Hepatocyte (in vitro differentiated cells): ENCODE measurements at regions not wholly inside any gene's neighbourhood (a gene's known extent, or its start where the extent isn't known, plus 50 kb on each side); places are given as distances from the start of the nearest gene placed in this dataset.

Experiments used
- CTCF ChIP-seq: fragments of 200-600 bp; sonication (generic); IDR thresholded peaks from 2 replicates; pipeline ENCODE4 v1.5.1; 2016; ENCODE audit warnings: antibody characterized with exemption, mild to moderate bottlenecking; ENCODE audit not compliant: poor library complexity
- EZH2 ChIP-seq: fragments of 200-600 bp; sonication (generic); IDR thresholded peaks from 2 replicates; pipeline ENCODE4 v1.6.1; 2016; ENCODE audit warnings: antibody characterized with exemption, mild to moderate bottlenecking, borderline replicate concordance
- EZH2phosphoT487 ChIP-seq: fragments of 200-600 bp; sonication (generic); IDR thresholded peaks from one replicate; pipeline ENCODE4 v1.6.1; 2018; ENCODE audit warnings: antibody characterized with exemption, mild to moderate bottlenecking, low read depth, moderate library complexity; ENCODE audit not compliant: unreplicated experiment, severe bottlenecking

- TF ChIP-seq CTCF (no peak), EZH2 (no peak), EZH2phosphoT487 (no peak)
These were observed 365.6 kb upstream of the UBE2E3 start for GRCh38 chr2:180614776-180615175.
